HG03439 (cell line): ENCODE measurements at regions not wholly inside any gene's neighbourhood (a gene's known extent, or its start where the extent isn't known, plus 50 kb on each side); places are given as distances from the start of the nearest gene placed in this dataset.

Source experiments
- ATAC-seq: cut with Tn5 transposase; IDR thresholded peaks from one replicate; pipeline ENCODE4 v1.9.1; 2021; ENCODE audit warnings: mild to moderate bottlenecking, moderate library complexity; ENCODE audit not compliant: unreplicated experiment

GRCh38 chr14:62130441-62130840, 368.2 kb downstream of the SNAPC1 start:
- ATAC-seq, result no peak

GRCh38 chr14:62133776-62134550, 371.7 kb downstream of the SNAPC1 start:
- ATAC-seq, result no peak

GRCh38 chr14:62138593-62138992, 376.4 kb downstream of the SNAPC1 start:
- ATAC-seq, result no peak

GRCh38 chr14:62141139-62141538, 378.9 kb downstream of the SNAPC1 start:
- ATAC-seq, result no peak

GRCh38 chr14:62143245-62143644, 381.0 kb downstream of the SNAPC1 start:
- ATAC-seq, result no peak

GRCh38 chr14:62144863-62145262, 382.6 kb downstream of the SNAPC1 start:
- ATAC-seq, result no peak

GRCh38 chr14:62146030-62146429, 383.8 kb downstream of the SNAPC1 start:
- ATAC-seq, result no peak

- no peak for ATAC-seq
Measured at GRCh38 chr14:62156052-62156451, 393.8 kb downstream of the SNAPC1 start.

GRCh38 chr14:62158779-62159178, 396.6 kb downstream of the SNAPC1 start:
- no peak for ATAC-seq

GRCh38 chr14:62159314-62159713, 397.1 kb downstream of the SNAPC1 start:
- no peak for ATAC-seq

GRCh38 chr14:62162998-62163589, 400.9 kb downstream of the SNAPC1 start:
- no peak for ATAC-seq

- ATAC-seq, result no peak
Measured at GRCh38 chr14:62168564-62169155, 406.4 kb downstream of the SNAPC1 start.

- no peak for ATAC-seq
Measured at GRCh38 chr14:62179367-62180018, 417.3 kb downstream of the SNAPC1 start.

- ATAC-seq, result no peak
Measured at GRCh38 chr14:62181591-62181990, 419.4 kb downstream of the SNAPC1 start.

GRCh38 chr14:62185078-62185477, 422.9 kb downstream of the SNAPC1 start:
- no peak for ATAC-seq

GRCh38 chr14:62187265-62187664, 425.0 kb downstream of the SNAPC1 start:
- no peak for ATAC-seq

GRCh38 chr14:62189698-62190097, 427.5 kb downstream of the SNAPC1 start:
- no peak for ATAC-seq

GRCh38 chr14:62206456-62206855, 444.2 kb downstream of the SNAPC1 start:
- no peak for ATAC-seq

- no peak for ATAC-seq
Measured at GRCh38 chr14:62209287-62209899, 447.2 kb downstream of the SNAPC1 start.

GRCh38 chr14:62213516-62213915, 451.3 kb downstream of the SNAPC1 start:
- ATAC-seq, result peak; percentile 59

GRCh38 chr14:62216121-62216520, 453.9 kb downstream of the SNAPC1 start:
- ATAC-seq, result no peak
